ENCODE measurements at regions not wholly inside any gene's neighbourhood (a gene's known extent, or its start where the extent isn't known, plus 50 kb on each side); places are given as distances from the start of the nearest gene placed in this dataset.

DNA sequence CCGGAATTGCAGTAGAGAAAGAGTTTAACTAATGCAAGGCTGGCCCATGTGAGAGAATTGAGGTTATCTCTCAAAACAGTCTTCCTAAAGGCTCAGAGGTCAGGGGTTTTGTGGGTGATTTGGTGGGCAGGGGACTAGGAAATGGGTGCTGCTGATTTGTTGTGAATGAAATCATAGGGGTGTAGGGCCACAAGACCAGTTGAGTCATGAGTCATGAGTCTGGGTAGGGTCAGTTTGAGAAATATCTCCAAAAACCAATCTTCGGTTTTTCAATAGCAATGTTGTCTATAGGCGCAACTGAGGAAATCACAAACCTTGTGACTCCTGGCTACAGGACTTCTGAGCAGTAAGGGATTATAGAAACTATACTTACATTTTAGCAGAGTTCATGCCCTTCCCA is 460.0 kb upstream of the NRP1 start:
- Histone ChIP-seq H3K27me3 (ENCODE audit: insufficient read depth, low read length) (no peaks in the 10 kb centered on the region), H3K27ac (ENCODE audit: insufficient read length, low read depth, low read length) (no peak overlapping the region), H3T11ph (ENCODE audit: low read length) (no peak overlapping the region), H4K91ac (ENCODE audit: insufficient read length, low read depth, low read length) (no peak overlapping the region), H2BK120ac (ENCODE audit: low read depth, low read length, poor library complexity, severe bottlenecking) (no peak overlapping the region), H2BK15ac (ENCODE audit: low read depth, low read length) (no peak overlapping the region), H3K4ac (ENCODE audit: low read depth, low read length) (no peak overlapping the region), H4K8ac (replicated peaks; ENCODE audit: insufficient read length, low read depth, low read length) (no peak overlapping the region), H3K23me2 (ENCODE audit: insufficient read length, low read depth, low read length, poor library complexity, severe bottlenecking) (no peaks in the 10 kb centered on the region), H4K5ac (ENCODE audit: insufficient read length, low read depth, low read length) (no peak overlapping the region), H3K18ac (ENCODE audit: insufficient read length, low read depth, low read length) (no peak overlapping the region), H3K4me2 (ENCODE audit: insufficient read depth, insufficient read length, low read length) (no peak overlapping the region), H2AK5ac (ENCODE audit: insufficient read length, low read length) (no peak overlapping the region), H3K79me2 (ENCODE audit: insufficient read depth, low read length) (no peaks in the 10 kb centered on the region), H4K20me1 (ENCODE audit: control insufficient read depth, insufficient read depth, insufficient read length) (no peaks in the 10 kb centered on the region), H3K14ac (ENCODE audit: insufficient read depth, low read length) (no peak overlapping the region), H2AFZ (ENCODE audit: low read length) (no peak overlapping the region), H3K4me1 (ENCODE audit: insufficient read depth, low read length) (peaks cover 8% of the 10 kb centered on the region; the same call in 1 of the 2 replicates), H3K56ac (ENCODE audit: insufficient read length, low read depth, low read length) (no peak overlapping the region), H3K23ac (ENCODE audit: insufficient read length, low read depth, low read length) (no peak overlapping the region), H2BK20ac (ENCODE audit: low read depth, low read length, poor library complexity, severe bottlenecking) (no peak overlapping the region), H3K79me1 (ENCODE audit: insufficient read depth, low read depth, low read length, poor library complexity, severe bottlenecking) (no peaks in the 10 kb centered on the region), H3K9ac (ENCODE audit: extremely low read depth, insufficient read length, low read length) (no peak overlapping the region), H3K9me3 (ENCODE audit: control insufficient read depth, low read depth, low read length) (no peaks in the 10 kb centered on the region), H2BK5ac (ENCODE audit: insufficient read length, low read length) (no peak overlapping the region), H2BK12ac (ENCODE audit: insufficient read length, low read depth, low read length) (no peak overlapping the region)
- Mint-ChIP-seq H3K36me3 (ENCODE audit: insufficient read depth in 1 of 3, low read depth in 3 of 3) (no peaks in the 10 kb centered on the region), H3K4me1 (peaks cover 26 to 27% of the 10 kb centered on the region in 2 experiments), H3K27me3 (ENCODE audit: low read depth) (no peaks in the 10 kb centered on the region), H3K9me3 (no peaks in the 10 kb centered on the region; a peak in 1 of 5 replicates), H3K27ac (no peak overlapping the region), H3K4me3 (no peak overlapping the region)
- TF ChIP-seq, protein P1, sequence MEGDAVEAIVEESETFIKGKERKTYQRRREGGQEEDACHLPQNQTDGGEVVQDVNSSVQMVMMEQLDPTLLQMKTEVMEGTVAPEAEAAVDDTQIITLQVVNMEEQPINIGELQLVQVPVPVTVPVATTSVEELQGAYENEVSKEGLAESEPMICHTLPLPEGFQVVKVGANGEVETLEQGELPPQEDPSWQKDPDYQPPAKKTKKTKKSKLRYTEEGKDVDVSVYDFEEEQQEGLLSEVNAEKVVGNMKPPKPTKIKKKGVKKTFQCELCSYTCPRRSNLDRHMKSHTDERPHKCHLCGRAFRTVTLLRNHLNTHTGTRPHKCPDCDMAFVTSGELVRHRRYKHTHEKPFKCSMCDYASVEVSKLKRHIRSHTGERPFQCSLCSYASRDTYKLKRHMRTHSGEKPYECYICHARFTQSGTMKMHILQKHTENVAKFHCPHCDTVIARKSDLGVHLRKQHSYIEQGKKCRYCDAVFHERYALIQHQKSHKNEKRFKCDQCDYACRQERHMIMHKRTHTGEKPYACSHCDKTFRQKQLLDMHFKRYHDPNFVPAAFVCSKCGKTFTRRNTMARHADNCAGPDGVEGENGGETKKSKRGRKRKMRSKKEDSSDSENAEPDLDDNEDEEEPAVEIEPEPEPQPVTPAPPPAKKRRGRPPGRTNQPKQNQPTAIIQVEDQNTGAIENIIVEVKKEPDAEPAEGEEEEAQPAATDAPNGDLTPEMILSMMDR (conservative IDR thresholded peaks at IDR 0.05) = no peak
- WGBS (ENCODE audit: extremely low coverage, insufficient read length, low lambda C conversion rate) = no CpG with 5 or more reads among the region's 3 CpGs
- no peak for DNase-seq

Data from H9 (cell line).